GM21360 (cell line): ENCODE measurements at regions not wholly inside any gene's neighbourhood (a gene's known extent, or its start where the extent isn't known, plus 50 kb on each side); places are given as distances from the start of the nearest gene placed in this dataset.
"Not testable (repeated sequence)": the region's sequence is repeated elsewhere in the genome, so short reads cannot be mapped to it uniquely, and the experiment has no call there.

ENCODE experiments used
- ATAC-seq: cut with Tn5 transposase; IDR thresholded peaks from one replicate; pipeline ENCODE4 v1.9.1; 2021; ENCODE audit warnings: mild to moderate bottlenecking, moderate library complexity; ENCODE audit not compliant: unreplicated experiment

DNA sequence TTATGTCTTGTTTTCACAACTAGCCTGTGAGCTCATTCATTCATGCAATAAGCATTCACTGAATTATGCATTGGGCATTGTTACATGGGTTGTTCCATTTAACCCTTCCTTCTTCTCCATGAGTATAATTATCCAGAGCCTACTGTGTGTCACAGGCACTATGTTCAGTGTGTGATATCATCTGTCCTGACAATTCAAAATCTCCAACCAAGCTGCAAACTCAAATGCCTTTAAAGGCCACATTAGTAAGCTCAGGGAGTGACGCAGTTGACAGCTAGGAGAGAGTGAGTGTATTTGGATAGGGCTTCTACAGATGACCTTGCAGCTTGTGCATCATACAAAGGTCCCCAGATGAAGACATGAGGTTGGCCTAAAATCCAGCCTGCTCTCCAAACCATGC lies 289.5 kb downstream of the OMA1 start:
- ATAC-seq: no peak

GRCh38 chr1:58256546-58256945 lies 290.0 kb downstream of the OMA1 start:
- no peak for ATAC-seq

- ATAC-seq: no peak
These were observed 290.5 kb downstream of the OMA1 start for GRCh38 chr1:58256041-58256440.

DNA sequence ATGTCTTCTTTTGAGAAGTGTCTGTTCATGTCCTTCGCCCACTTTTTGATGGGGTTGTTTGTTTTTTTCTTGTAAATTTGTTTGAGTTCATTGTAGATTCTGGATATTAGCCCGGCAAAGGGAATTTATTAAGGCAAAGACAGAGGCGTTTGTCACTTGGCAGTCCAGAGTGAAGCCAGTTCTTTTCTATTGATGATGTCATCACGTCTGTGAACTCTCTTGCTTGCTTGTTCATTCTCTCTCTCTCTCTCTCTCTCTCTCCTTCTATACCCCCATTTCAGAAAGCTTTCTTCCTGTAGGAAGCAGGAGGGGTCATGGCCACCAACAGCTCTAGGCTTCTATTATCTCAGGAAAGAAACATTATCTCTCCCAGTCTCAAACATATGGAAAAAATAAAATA lies 291.3 kb downstream of the OMA1 start:
- ATAC-seq: no peak

DNA sequence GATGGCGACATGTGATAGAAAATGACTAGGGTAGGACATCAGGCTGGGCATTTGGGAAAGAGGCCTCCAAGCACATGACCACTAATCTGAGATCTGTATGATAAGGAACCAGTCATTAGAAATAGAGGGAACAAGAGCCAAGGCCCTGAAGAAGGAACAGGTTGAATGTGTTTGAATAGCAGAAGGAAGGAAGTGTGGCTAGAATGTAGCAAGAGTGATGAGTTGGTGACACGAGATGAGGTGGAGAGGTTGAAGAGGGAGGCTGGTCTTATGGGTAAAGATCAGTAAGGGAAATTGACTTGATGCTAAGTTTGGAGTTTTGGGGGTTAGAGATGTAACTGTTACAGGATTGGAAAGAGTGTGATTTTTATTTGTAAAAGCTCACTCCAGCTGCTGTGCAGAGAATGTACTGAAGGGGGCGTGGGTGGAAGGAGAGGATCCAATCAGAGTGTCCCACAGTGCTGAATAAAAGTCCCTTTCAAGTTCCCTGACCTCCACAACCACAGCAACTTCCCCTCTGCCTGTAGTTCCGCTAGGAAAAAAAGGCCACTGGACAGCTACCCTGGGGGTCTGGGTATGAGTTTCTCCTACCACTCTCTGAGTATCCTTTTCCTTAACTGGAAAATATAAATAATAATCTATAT lies 295.0 kb downstream of the OMA1 start:
- ATAC-seq: no peak

DNA sequence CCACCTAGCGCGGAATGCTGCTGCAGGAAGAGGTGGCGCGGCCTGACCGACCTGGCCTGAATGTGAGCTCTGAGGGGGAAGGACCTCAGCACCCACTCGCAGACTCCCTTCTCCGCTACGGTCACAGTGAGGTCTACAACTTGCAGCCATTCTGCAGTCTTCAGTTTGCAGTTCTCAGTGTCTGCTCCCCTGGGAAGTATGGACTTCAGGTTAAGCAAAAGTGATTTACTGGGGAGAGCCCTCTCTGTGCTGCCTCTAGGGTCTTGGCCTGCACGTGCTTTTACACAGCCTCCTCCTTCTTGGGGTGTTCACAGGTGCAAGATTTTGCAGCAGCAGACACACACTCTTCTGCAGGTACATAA lies 296.0 kb downstream of the OMA1 start:
- no peak for ATAC-seq

GRCh38 chr1:58249737-58250586 lies 296.6 kb downstream of the OMA1 start:
- ATAC-seq: no peak

DNA sequence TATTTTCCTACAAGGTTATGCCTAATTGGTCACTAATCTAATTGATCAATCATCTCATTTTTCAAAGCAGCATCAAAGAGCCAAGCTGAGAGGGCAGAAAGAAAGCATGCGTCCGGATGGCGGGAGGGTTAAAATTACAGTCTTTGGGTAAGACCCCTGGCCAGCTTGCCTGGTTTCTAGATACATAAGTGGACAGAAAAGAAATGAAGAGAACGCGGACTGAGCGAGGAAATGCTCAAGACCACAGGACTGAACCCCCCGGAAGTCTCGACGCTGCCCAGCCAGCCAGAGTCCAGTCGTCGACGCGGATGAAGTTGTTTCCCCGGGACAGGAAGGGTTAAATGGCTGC lies 297.2 kb downstream of the OMA1 start:
- ATAC-seq: no peak

DNA sequence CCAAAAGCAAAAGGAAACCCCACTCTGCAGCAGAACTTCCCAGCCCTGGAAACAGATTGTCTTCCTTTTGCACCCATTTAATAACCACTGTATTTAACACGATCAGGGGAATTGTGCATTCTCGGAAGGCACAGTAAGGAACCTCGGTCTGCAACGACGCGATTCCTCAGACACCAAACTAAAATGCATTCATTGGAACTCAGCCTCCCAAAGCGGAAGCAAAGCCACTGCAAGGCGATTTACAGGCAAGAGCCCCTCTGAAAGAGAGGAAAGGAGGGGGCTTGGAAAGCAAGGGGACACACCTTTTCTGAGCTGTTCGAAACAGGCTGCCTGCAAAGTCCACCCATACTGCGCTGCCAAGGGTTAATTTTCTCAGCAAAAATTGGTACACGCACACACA lies 297.7 kb downstream of the OMA1 start:
- ATAC-seq: no peak

DNA sequence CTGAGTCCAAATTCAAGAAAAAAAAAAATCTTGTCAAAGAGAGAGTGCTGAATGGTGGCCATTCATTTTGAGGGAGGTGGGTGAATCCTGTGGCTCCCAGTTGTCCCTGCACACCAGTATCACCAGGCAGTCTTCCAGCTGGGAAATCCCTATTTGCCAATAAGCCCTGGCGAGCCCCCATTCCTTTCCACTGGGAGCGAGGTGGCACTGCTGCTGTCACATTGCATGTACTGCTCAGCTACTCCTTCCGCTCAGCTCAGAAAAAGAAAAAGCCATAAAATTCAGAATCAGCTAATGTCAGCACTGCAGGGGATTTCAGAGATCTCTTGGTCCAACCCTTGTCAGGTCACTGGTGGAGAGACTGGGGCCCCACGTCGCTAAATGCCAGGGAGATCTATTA lies 298.5 kb downstream of the OMA1 start:
- no peak for ATAC-seq

- ATAC-seq: no peak
These were observed 300.0 kb downstream of the OMA1 start for GRCh38 chr1:58246549-58246948.

GRCh38 chr1:58244872-58245271 lies 301.7 kb downstream of the OMA1 start:
- ATAC-seq: no peak

DNA sequence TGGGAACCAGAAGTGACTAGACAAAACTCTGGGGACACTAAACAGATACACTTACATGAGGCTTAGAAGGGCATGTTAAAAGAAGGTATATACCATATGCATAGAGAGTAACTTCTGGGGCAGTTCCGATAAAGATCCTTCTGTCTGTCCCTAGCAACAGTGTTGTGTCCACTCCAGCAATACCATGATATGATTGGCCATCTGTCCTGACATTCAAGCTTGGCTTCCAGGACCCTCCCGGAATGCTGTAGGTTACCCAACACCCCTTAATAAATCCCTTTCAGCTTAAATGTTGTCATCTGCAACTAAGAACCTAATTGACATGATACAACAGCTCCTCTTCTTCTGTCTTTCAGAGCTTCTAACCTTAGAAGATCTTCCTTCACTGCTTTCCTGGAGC lies 307.7 kb downstream of the OMA1 start:
- ATAC-seq: no peak

- ATAC-seq: no peak
These were observed 312.8 kb downstream of the OMA1 start for GRCh38 chr1:58233729-58234128.

- no peak for ATAC-seq
These were observed 315.3 kb downstream of the OMA1 start for GRCh38 chr1:58231204-58231603.

- ATAC-seq: no peak
These were observed 318.9 kb downstream of the OMA1 start for GRCh38 chr1:58227604-58228003.

GRCh38 chr1:58223522-58223921 lies 323.0 kb downstream of the OMA1 start:
- no peak for ATAC-seq

GRCh38 chr1:58220836-58221472 lies 325.6 kb downstream of the OMA1 start:
- no peak for ATAC-seq

DNA sequence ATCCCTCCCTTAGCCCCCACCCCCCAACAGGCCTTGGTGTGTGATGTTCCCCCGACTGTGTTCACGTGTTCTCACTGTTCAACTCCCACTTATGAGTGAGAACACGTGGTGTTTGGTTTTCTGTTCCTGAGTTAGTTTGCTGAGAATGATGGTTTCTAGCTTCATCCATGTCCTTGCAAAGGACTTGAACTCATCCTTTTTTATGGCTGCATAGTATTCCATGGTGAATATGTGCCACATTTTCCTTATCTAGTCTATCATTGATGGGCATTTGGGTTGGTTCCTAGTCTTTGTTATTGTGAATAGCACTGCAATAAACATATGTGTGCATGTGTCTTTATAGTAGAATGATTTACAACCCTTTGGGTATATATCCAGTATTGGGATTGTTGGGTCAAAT lies 330.4 kb downstream of the OMA1 start:
- not testable (repeated sequence) for ATAC-seq

- no peak for ATAC-seq
These were observed 331.9 kb downstream of the OMA1 start for GRCh38 chr1:58214674-58215073.

DNA sequence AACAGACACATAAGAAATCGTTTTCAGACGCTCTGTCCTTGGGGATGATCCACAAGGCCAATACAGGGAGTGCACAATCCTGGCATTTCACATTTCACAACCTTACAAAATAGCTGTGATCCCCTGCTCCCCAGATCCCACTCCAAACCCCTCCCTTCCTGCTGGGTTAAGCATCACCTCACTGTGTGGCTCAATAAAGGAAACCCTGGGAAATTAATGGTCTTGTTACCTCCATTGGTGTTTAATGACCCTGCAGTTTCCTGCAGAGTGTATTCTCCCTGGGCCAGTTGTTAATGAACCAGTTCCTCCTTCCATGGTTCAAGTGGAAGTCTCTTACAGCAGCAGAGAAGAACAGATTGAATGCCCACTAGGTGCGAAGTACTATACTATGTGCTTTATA lies 334.7 kb downstream of the OMA1 start:
- no peak for ATAC-seq

DNA sequence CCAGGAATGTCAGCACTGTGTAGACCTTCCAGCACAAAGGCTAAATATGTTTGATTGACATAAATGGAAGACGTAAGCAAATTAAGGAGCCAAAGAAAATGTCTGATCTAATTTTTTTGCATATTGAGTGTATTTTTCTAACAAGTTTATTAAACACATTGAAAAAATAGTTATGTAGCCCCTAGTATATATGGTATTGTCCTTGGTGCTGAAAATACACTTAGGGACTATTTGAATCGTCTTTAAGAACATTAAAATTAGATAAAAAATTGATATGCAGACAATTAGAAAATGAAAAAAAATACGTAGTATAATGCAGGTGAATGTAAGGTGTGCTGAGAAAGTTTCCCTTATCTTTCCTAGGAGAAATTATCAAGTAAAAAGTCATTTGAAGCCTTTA lies 337.0 kb downstream of the OMA1 start:
- no peak for ATAC-seq
